ENCODE measurements at regions not wholly inside any gene's neighbourhood (a gene's known extent, or its start where the extent isn't known, plus 50 kb on each side); places are given as distances from the start of the nearest gene placed in this dataset.

DNA sequence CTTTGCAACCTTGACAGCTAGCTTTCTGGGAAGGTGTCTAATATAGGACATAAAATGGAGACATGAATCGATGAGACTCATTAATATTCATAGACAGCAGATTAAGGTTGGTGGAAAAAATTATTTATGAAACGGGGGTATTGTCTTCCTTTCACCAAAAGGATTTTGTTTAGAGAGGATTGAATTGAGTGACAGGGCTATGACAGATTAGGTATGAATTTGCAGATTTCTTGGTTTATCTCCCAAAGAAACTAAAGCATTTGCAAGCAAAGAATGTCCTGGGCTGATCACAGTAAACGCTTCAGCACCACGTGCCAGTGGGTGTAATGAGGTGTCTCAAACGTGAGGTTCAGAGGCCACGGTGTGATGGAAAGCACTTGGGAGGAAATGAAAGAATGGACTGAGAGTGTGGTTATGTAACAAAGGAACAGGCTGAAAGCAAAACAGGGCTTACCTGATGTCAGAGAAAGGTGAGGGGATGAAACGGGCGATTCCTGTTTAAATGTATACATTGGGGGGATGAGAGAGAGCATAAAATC lies 329.2 kb upstream of the NPVF start:
- no peak for TF ChIP-seq CTCF (IDR thresholded peaks at IDR 0.05; ENCODE audit: low read depth, low read length, missing control alignments)
- no peak for DNase-seq (ENCODE audit: extremely low read depth, low read depth)
- no peak overlapping the region for H3K4me3 ChIP-seq (replicated peaks; ENCODE audit: low read depth, low read length)

DNA sequence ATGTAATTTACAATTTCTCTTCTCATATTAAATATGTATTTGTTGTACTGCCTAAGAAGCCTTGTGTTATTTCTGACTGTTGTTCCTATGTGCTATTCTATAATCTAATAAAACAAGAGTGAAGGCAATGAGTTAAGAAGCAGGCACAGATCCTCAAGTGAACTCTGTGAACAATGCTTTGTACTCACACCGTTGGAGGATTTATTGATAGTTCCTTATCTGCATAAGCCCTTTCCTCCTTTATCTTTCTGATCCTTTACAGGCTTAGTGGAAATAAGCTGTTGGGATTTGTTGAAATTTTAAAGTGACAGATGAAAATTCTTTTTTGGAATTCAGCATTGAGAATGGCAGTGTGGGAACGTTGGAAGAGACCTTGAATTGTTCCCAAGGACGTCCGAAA lies 329.6 kb upstream of the NPVF start:
- no peak for DNase-seq (ENCODE audit: extremely low read depth, low read depth)
- no peak for TF ChIP-seq CTCF (IDR thresholded peaks at IDR 0.05; ENCODE audit: low read depth, low read length, missing control alignments)
- no peak overlapping the region for H3K4me3 ChIP-seq (replicated peaks; ENCODE audit: low read depth, low read length)

DNA sequence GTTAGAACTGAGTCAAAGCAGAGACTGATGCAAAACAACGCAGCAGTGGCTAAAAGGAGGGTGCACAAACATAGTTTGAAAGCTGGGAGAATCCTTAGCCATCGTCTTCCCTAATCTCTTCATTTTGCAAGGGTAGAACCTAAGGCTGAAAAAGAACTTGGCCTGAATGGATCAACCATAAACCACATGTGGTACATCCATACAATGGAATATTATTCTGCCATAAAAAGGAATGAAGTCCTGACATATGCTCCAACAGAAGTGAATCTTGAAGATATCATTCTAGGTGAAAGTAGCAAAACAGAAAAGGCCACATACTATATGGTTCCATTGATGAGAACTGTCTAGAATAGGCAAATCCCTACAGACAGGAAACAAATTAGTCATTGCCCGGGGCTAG lies 330.3 kb upstream of the NPVF start:
- H3K4me3 ChIP-seq (replicated peaks; ENCODE audit: low read depth, low read length): no peak overlapping the region
- no peak for TF ChIP-seq CTCF (IDR thresholded peaks at IDR 0.05; ENCODE audit: low read depth, low read length, missing control alignments)
- DNase-seq (ENCODE audit: extremely low read depth, low read depth): no peak

DNA sequence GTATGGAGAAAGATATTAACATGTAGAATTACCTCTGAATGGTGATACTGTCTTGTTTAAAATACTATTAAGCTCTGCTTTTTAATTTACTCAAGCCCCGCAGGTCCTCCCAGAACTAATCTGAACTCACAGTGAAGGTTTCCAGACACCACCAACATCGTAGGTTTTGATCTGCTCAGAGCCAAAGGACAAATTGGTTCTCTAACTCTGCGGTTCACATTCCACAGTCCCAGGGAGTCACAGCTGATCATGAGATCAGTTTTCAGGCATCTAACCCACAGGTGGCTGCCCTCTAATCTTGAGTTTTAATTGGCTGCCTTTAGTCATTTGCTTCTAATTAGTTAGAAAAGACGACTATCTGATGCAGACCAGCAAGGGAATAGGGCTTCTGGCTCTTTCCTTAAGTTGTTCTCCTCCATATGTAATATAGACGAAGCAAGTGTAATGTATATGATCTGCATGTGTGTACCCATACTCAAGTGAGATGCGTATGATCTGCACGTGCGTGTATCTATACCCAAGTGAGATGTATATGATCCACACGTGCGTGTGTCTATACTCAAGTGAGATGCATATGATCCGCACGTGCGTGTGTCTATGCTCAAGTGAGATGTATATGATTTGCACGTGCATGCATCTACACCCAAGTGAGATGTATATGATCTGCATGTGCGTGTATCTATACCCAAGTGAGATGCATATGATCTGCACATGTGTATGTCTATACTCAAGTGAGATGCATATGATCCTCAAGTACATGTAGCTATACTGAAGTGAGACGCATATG lies 331.5 kb upstream of the NPVF start:
- TF ChIP-seq CTCF (IDR thresholded peaks at IDR 0.05; ENCODE audit: low read depth, low read length, missing control alignments): no peak
- no peak for DNase-seq (ENCODE audit: extremely low read depth, low read depth)
- H3K4me3 ChIP-seq (replicated peaks; ENCODE audit: low read depth, low read length): no peak overlapping the region

DNA sequence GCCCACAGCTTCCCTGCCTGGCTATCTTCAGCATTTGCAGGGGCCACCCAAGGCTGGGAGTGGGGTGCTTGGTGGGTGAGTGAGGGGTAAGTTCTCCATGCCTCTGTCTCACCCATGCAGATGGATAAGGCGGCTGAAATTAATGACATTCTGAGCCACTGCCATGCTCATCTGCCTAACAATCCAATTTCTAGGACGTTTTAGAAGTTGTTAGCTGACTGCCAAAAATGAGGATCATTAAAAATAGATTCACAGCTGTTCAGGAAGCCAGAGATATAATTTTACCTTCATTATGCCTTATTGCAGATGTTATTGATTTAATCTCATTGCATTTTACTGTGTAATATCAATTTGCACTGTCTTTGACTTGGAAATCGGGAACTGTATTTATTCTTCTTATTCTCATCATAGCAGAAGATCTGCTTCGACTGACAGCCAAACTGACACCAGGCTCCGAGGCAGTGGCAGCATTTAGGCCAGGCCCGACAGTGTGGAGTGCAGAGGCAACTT lies 334.4 kb upstream of the NPVF start:
- no peak for DNase-seq (ENCODE audit: extremely low read depth, low read depth)
- H3K4me3 ChIP-seq (replicated peaks; ENCODE audit: low read depth, low read length): no peak overlapping the region
- TF ChIP-seq CTCF (IDR thresholded peaks at IDR 0.05; ENCODE audit: low read depth, low read length, missing control alignments): no peak

DNA sequence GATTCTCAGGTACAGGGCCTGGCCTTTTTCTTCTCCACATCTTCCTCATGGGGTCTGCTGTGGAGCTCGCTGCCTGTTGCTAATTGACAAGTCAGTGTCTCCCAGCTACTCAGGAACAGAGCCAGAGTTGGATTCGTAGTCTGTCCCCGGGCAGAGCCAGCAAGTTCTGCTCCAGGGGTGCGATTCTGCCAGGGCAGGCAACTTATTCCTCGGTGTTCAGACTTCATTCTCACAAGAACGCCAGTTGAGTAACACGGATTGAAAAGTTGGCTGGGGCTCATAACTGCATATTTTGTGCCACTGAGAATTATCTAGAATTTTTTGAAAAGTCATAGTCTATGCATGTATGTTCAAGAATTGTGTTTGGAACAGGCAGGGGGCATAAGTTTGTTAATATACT lies 336.7 kb upstream of the NPVF start:
- DNase-seq (ENCODE audit: extremely low read depth, low read depth): no peak
- H3K4me3 ChIP-seq (replicated peaks; ENCODE audit: low read depth, low read length): no peak overlapping the region
- TF ChIP-seq CTCF (IDR thresholded peaks at IDR 0.05; ENCODE audit: low read depth, low read length, missing control alignments): no peak
